ENCODE measurements at regions not wholly inside any gene's neighbourhood (a gene's known extent, or its start where the extent isn't known, plus 50 kb on each side); places are given as distances from the start of the nearest gene placed in this dataset.

GRCh38 chr10:3976718-3977117 is 191.7 kb upstream of the KLF6 start:
- no peak overlapping the region for H3K9ac ChIP-seq (ENCODE audit: low read depth in 1 of 2, low read length in 2 of 2)
- WGBS: 88% methylated on average over 1 of the region's 1 CpG
- no peaks in the 10 kb centered on the region for H3K36me3 ChIP-seq (ENCODE audit: control insufficient read depth in 4 of 4, insufficient read depth in 3 of 4, low read depth in 1 of 4, low read length in 3 of 4)
- no peaks in the 10 kb centered on the region for H3K4me1 ChIP-seq (ENCODE audit: control insufficient read depth in 4 of 4, insufficient read depth in 4 of 4, low read length in 3 of 4)
- no peak overlapping the region for H3K4me3 ChIP-seq (ENCODE audit: low read depth in 1 of 3, low read length in 3 of 3)
- H3K27me3 ChIP-seq (ENCODE audit: control insufficient read depth in 4 of 4, insufficient read depth in 4 of 4, low read length in 3 of 4): no peaks in the 10 kb centered on the region
- H3K27ac ChIP-seq (ENCODE audit: low read depth in 1 of 2, low read length in 2 of 2): no peak overlapping the region
- DNase-seq (ENCODE audit: low spot score): no peak
- H3K9me3 ChIP-seq (ENCODE audit: control insufficient read depth in 4 of 4, low read length in 3 of 4): peaks cover 0 to 5% (median 0%) of the 10 kb centered on the region in 4 donors
- TF ChIP-seq HNF4G (IDR thresholded peaks at IDR 0.05) (no peak), REST (IDR thresholded peaks at IDR 0.05) (no peak), FOXA2 (IDR thresholded peaks at IDR 0.05) (no peak), HNF4A (conservative IDR thresholded peaks at IDR 0.05) (no peak), GABPA (IDR thresholded peaks at IDR 0.05 in 1 of 2, conservative IDR thresholded peaks at IDR 0.05 in 1 of 2) (no peak), NR2F2 (IDR thresholded peaks at IDR 0.05) (no peak), RXRA (IDR thresholded peaks at IDR 0.05) (no peak), YY1 (IDR thresholded peaks at IDR 0.05) (no peak), EGR1 (IDR thresholded peaks at IDR 0.05; ENCODE audit: low read depth in 2 of 2) (no peak)
- TF ChIP-seq, protein P1, sequence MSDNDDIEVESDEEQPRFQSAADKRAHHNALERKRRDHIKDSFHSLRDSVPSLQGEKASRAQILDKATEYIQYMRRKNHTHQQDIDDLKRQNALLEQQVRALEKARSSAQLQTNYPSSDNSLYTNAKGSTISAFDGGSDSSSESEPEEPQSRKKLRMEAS (IDR thresholded peaks at IDR 0.05): no peak
- TF ChIP-seq, protein P2, sequence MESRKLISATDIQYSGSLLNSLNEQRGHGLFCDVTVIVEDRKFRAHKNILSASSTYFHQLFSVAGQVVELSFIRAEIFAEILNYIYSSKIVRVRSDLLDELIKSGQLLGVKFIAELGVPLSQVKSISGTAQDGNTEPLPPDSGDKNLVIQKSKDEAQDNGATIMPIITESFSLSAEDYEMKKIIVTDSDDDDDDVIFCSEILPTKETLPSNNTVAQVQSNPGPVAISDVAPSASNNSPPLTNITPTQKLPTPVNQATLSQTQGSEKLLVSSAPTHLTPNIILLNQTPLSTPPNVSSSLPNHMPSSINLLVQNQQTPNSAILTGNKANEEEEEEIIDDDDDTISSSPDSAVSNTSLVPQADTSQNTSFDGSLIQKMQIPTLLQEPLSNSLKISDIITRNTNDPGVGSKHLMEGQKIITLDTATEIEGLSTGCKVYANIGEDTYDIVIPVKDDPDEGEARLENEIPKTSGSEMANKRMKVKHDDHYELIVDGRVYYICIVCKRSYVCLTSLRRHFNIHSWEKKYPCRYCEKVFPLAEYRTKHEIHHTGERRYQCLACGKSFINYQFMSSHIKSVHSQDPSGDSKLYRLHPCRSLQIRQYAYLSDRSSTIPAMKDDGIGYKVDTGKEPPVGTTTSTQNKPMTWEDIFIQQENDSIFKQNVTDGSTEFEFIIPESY (IDR thresholded peaks at IDR 0.05): no peak

GRCh38 chr10:3976171-3976570 is 191.2 kb upstream of the KLF6 start:
- DNase-seq (ENCODE audit: low spot score): no peak
- Histone ChIP-seq H3K4me1 (ENCODE audit: control insufficient read depth in 4 of 4, insufficient read depth in 4 of 4, low read length in 3 of 4) (no peaks in the 10 kb centered on the region), H3K4me3 (ENCODE audit: low read depth in 1 of 3, low read length in 3 of 3) (no peak overlapping the region), H3K9me3 (ENCODE audit: control insufficient read depth in 4 of 4, low read length in 3 of 4) (peaks cover 0 to 5% (median 0%) of the 10 kb centered on the region in 4 donors), H3K27me3 (ENCODE audit: control insufficient read depth in 4 of 4, insufficient read depth in 4 of 4, low read length in 3 of 4) (no peaks in the 10 kb centered on the region), H3K9ac (ENCODE audit: low read depth in 1 of 2, low read length in 2 of 2) (no peak overlapping the region), H3K36me3 (ENCODE audit: control insufficient read depth in 4 of 4, insufficient read depth in 3 of 4, low read depth in 1 of 4, low read length in 3 of 4) (no peaks in the 10 kb centered on the region), H3K27ac (ENCODE audit: low read depth in 1 of 2, low read length in 2 of 2) (no peak overlapping the region)
- TF ChIP-seq, protein P3, sequence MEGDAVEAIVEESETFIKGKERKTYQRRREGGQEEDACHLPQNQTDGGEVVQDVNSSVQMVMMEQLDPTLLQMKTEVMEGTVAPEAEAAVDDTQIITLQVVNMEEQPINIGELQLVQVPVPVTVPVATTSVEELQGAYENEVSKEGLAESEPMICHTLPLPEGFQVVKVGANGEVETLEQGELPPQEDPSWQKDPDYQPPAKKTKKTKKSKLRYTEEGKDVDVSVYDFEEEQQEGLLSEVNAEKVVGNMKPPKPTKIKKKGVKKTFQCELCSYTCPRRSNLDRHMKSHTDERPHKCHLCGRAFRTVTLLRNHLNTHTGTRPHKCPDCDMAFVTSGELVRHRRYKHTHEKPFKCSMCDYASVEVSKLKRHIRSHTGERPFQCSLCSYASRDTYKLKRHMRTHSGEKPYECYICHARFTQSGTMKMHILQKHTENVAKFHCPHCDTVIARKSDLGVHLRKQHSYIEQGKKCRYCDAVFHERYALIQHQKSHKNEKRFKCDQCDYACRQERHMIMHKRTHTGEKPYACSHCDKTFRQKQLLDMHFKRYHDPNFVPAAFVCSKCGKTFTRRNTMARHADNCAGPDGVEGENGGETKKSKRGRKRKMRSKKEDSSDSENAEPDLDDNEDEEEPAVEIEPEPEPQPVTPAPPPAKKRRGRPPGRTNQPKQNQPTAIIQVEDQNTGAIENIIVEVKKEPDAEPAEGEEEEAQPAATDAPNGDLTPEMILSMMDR (IDR thresholded peaks at IDR 0.05; ENCODE audit: low read depth, low read length, missing input control): no peak
- TF ChIP-seq TAF1 (conservative IDR thresholded peaks at IDR 0.05) (no peak), ATF3 (IDR thresholded peaks at IDR 0.05) (no peak), EGR1 (IDR thresholded peaks at IDR 0.05; ENCODE audit: low read depth in 2 of 2) (no peak), FOXA2 (IDR thresholded peaks at IDR 0.05) (no peak)
- TF ChIP-seq, protein P2 (IDR thresholded peaks at IDR 0.05): no peak
- WGBS: 90% methylated on average over 3 of the region's 3 CpGs

Data from liver (tissue), 8 donors.